CD14-positive monocyte (primary cell): ENCODE measurements at regions not wholly inside any gene's neighbourhood (a gene's known extent, or its start where the extent isn't known, plus 50 kb on each side); places are given as distances from the start of the nearest gene placed in this dataset.

Experiments
- DNase-seq, 3 donors: peaks; one replicate each; pipeline ENCODE4 v3.0.0-alpha.2; 2011 to 2022
- H2AFZ ChIP-seq: 2 replicates; pipeline ENCODE4 v1.6.0; 2012; ENCODE audit warnings: mild to moderate bottlenecking, low read depth, low read length, inconsistent platforms; ENCODE audit not compliant: insufficient read depth, poor library complexity, severe bottlenecking
- H3K27ac ChIP-seq, 2 donors: 1 replicate in 1 of 2; 2 replicates in 1 of 2; pipeline ENCODE4 v1.5.1; 2012 to 2013; ENCODE audit warnings: low read length in 2 of 2, control low read depth in 1 of 2, inconsistent platforms in 1 of 2, low read depth in 1 of 2, mild to moderate bottlenecking in 1 of 2
- H3K27me3 ChIP-seq, 2 donors: one replicate each; pipeline versions ENCODE4 v1.6.0 to v1.6.1; 2011 to 2013; ENCODE audit warnings: low read length in 2 of 2; ENCODE audit not compliant: control insufficient read depth in 2 of 2, insufficient read depth in 2 of 2
- H3K36me3 ChIP-seq, 2 donors: replicated peaks in 1 of 2; 1 replicate in 1 of 2; 2 replicates in 1 of 2; pipeline versions ENCODE4 v1.5.1 to v1.6.1; 2012 to 2013; ENCODE audit warnings: low read length in 2 of 2, control low read depth in 1 of 2, inconsistent platforms in 1 of 2, mild to moderate bottlenecking in 1 of 2; ENCODE audit not compliant: insufficient read depth in 2 of 2, control insufficient read depth in 1 of 2
- H3K4me1 ChIP-seq, 2 donors: 1 replicate in 1 of 2; 2 replicates in 1 of 2; pipeline versions ENCODE4 v1.5.1 to v1.6.1; 2012 to 2013; ENCODE audit warnings: low read length in 2 of 2, control low read depth in 1 of 2, inconsistent platforms in 1 of 2, mild to moderate bottlenecking in 1 of 2, moderate library complexity in 1 of 2; ENCODE audit not compliant: insufficient read depth in 2 of 2, control insufficient read depth in 1 of 2
- H3K4me2 ChIP-seq: replicated peaks from 2 replicates; pipeline ENCODE3; 2012; ENCODE audit warnings: low read length, moderate library complexity, mild to moderate bottlenecking; ENCODE audit not compliant: poor library complexity, severe bottlenecking; ENCODE audit errors: extremely low read depth
- H3K4me3 ChIP-seq, 3 experiments: fragments of 200-600 bp in 1 of 3; sonication (generic) in 1 of 3; replicated peaks in 1 of 3; 1 replicate in 2 of 3; 2 replicates in 1 of 3; pipeline ENCODE4 v1.5.1; 2011 to 2013; ENCODE audit warnings: low read length in 3 of 3, mild to moderate bottlenecking in 3 of 3, control low read depth in 2 of 3, low read depth in 2 of 3, inconsistent platforms in 1 of 3, moderate library complexity in 1 of 3
- H3K79me2 ChIP-seq: 2 replicates; pipeline ENCODE4 v1.6.0; 2012; ENCODE audit warnings: mild to moderate bottlenecking, control low read depth, inconsistent platforms, low read length, moderate library complexity; ENCODE audit not compliant: insufficient read depth
- H3K9ac ChIP-seq: 2 replicates; pipeline ENCODE4 v1.6.0; 2017; ENCODE audit warnings: low read length, mild to moderate bottlenecking; ENCODE audit not compliant: insufficient read depth, poor library complexity, severe bottlenecking
- H3K9me3 ChIP-seq, 2 donors: replicated peaks in 1 of 2; 1 replicate in 1 of 2; 2 replicates in 1 of 2; pipeline versions ENCODE4 v1.5.1 to v1.6.1; 2012 to 2013; ENCODE audit warnings: low read length in 2 of 2, control low read depth in 1 of 2; ENCODE audit not compliant: control insufficient read depth in 1 of 2, insufficient read depth in 1 of 2
- H4K20me1 ChIP-seq: 2 replicates; pipeline ENCODE4 v1.6.0; 2012; ENCODE audit warnings: mild to moderate bottlenecking, low read length, control low read depth, moderate library complexity; ENCODE audit not compliant: insufficient read depth
- H3K27ac Mint-ChIP-seq, 7 donors: one replicate each; pipeline ENCODE4 v1.8.0; 2020; ENCODE audit warnings: mild to moderate bottlenecking in 7 of 7, mixed read lengths in 7 of 7, moderate library complexity in 6 of 7, inconsistent platforms in 2 of 7
- H3K27me3 Mint-ChIP-seq, 3 donors: one replicate each; pipeline ENCODE4 v1.8.0; 2021 to 2022; ENCODE audit warnings: low read depth in 3 of 3, mild to moderate bottlenecking in 3 of 3, mixed read lengths in 3 of 3, moderate library complexity in 3 of 3, inconsistent platforms in 1 of 3
- H3K36me3 Mint-ChIP-seq, 2 donors: one replicate each; pipeline ENCODE4 v1.8.0; 2020; ENCODE audit warnings: mixed read lengths in 2 of 2, inconsistent platforms in 1 of 2, mild to moderate bottlenecking in 1 of 2
- H3K4me1 Mint-ChIP-seq: one replicate; pipeline ENCODE4 v1.8.0; 2020; ENCODE audit warnings: mild to moderate bottlenecking, mixed read lengths
- H3K4me3 Mint-ChIP-seq, 2 donors: one replicate each; pipeline ENCODE4 v1.8.0; 2020; ENCODE audit warnings: mild to moderate bottlenecking in 2 of 2, mixed read lengths in 2 of 2, moderate library complexity in 1 of 2
- H3K9me3 Mint-ChIP-seq, 7 donors: one replicate each; pipeline ENCODE4 v1.8.0; 2020 to 2022; ENCODE audit warnings: mixed read lengths in 7 of 7, mild to moderate bottlenecking in 6 of 7, moderate library complexity in 6 of 7, inconsistent platforms in 2 of 7
- WGBS: methylation state at CpG from one replicate; pipeline ENCODE4 v1.1.5; 2013; ENCODE audit warnings: missing lambda C conversion rate; ENCODE audit not compliant: insufficient coverage; 5-methylcytosine and 5-hydroxymethylcytosine counted together
- intact Hi-C, 2 donors: fragments of 100-400 bp; cut with micrococcal nuclease; formaldehyde crosslinking; loops; one replicate each; pipeline versions ENCODE4 v1.15.0 to v1.15.1; 2023
- TF ChIP-seq, protein P1 (sequence below): fragments of 200-600 bp; IDR thresholded peaks from one replicate; pipeline ENCODE4 v1.8.0; 2022; ENCODE audit warnings: antibody characterized with exemption, mild to moderate bottlenecking

DNA sequence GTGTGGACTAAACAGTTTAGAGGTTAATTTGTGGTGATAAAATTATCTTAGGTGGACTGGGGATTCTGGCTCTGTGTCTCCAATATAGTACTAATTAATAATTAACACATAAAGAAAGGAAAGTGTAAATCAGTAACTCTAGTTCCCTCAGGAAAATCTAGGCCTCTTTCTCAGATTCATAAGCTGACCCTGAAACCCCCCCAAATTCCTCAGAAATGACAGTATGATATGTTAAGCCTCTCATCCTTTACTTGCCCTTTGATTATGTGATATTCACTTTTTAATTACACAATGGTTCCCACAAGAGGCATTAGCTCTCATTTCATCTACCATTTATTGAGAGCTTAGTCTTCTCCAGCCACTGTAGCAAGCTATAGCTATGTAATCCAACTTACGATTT is 636.2 kb upstream of the SEMA6A start:
- TF ChIP-seq, protein P1, sequence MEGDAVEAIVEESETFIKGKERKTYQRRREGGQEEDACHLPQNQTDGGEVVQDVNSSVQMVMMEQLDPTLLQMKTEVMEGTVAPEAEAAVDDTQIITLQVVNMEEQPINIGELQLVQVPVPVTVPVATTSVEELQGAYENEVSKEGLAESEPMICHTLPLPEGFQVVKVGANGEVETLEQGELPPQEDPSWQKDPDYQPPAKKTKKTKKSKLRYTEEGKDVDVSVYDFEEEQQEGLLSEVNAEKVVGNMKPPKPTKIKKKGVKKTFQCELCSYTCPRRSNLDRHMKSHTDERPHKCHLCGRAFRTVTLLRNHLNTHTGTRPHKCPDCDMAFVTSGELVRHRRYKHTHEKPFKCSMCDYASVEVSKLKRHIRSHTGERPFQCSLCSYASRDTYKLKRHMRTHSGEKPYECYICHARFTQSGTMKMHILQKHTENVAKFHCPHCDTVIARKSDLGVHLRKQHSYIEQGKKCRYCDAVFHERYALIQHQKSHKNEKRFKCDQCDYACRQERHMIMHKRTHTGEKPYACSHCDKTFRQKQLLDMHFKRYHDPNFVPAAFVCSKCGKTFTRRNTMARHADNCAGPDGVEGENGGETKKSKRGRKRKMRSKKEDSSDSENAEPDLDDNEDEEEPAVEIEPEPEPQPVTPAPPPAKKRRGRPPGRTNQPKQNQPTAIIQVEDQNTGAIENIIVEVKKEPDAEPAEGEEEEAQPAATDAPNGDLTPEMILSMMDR, result no peak
- Histone ChIP-seq H3K27me3 (no peaks in the 10 kb centered on the region), H3K9ac (no peak overlapping the region), H3K4me2 (no peak overlapping the region), H3K4me1 (no peaks in the 10 kb centered on the region), H2AFZ (no peak overlapping the region), H3K4me3 (no peak overlapping the region), H4K20me1 (no peaks in the 10 kb centered on the region), H3K36me3 (no peaks in the 10 kb centered on the region), H3K9me3 (peaks cover 15 to 18% of the 10 kb centered on the region in 2 donors), H3K27ac (no peak overlapping the region), H3K79me2 (no peaks in the 10 kb centered on the region)
- Mint-ChIP-seq H3K4me3 (no peak overlapping the region), H3K27ac (no peak overlapping the region), H3K36me3 (no peaks in the 10 kb centered on the region), H3K4me1 (no peaks in the 10 kb centered on the region), H3K9me3 (peaks cover 5 to 13% (median 9%) of the 10 kb centered on the region in 7 donors), H3K27me3 (no peaks in the 10 kb centered on the region)
- DNase-seq, result no peak
- WGBS, result no CpG with 5 or more reads among the region's 1 CpG
- intact Hi-C loops, result no loop called here

DNA sequence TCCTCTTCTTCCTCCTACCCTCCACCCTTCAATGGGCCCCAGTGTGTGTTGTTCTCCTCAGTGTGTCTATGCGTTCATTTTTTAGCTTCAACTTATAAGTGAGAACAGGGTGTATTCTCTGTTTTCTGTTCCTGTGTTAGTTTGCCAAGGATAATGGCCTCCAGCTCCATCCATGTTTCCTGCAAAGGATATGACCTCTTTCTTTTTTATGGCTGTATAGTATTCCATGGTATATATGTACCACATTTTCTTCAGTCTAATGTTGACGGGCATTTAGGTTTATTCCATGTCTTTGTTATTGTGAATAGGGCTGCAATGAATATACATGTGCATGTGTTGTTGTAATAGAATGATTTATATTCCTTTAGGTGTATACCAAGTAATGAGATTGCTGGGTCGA is 634.9 kb upstream of the SEMA6A start:
- H4K20me1 ChIP-seq, result no peaks in the 10 kb centered on the region
- no peak overlapping the region for H3K4me3 ChIP-seq
- no peaks in the 10 kb centered on the region for H3K79me2 ChIP-seq
- H3K4me2 ChIP-seq, result no peak overlapping the region
- H2AFZ ChIP-seq, result no peak overlapping the region
- no CpG with 5 or more reads among the region's 3 CpGs for WGBS
- no peaks in the 10 kb centered on the region for H3K27me3 Mint-ChIP-seq
- TF ChIP-seq, protein P1, result no peak
- H3K9me3 Mint-ChIP-seq, result peaks cover 5 to 13% (median 7%) of the 10 kb centered on the region in 7 donors
- no peak for DNase-seq
- intact Hi-C loops, result no loop called here
- no peaks in the 10 kb centered on the region for H3K36me3 Mint-ChIP-seq
- H3K27ac Mint-ChIP-seq, result no peak overlapping the region
- H3K27ac ChIP-seq, result no peak overlapping the region
- no peak overlapping the region for H3K4me3 Mint-ChIP-seq
- H3K4me1 ChIP-seq, result no peaks in the 10 kb centered on the region
- no peaks in the 10 kb centered on the region for H3K27me3 ChIP-seq
- no peaks in the 10 kb centered on the region for H3K4me1 Mint-ChIP-seq
- H3K36me3 ChIP-seq, result no peaks in the 10 kb centered on the region
- H3K9me3 ChIP-seq, result peaks cover 15 to 16% of the 10 kb centered on the region in 2 donors
- no peak overlapping the region for H3K9ac ChIP-seq
